Fibroblast of gingiva (primary cell): ENCODE measurements at regions not wholly inside any gene's neighbourhood (a gene's known extent, or its start where the extent isn't known, plus 50 kb on each side); places are given as distances from the start of the nearest gene placed in this dataset.
A peak's percentile ranks its signal among the peaks of the same experiment; 100 is the strongest.
"Not testable (repeated sequence)": the region's sequence is repeated elsewhere in the genome, so short reads cannot be mapped to it uniquely, and the experiment has no call there.

Experiments used
- DNase-seq: peaks from one replicate; pipeline ENCODE4 v3.0.0-alpha.2; 2011; ENCODE audit warnings: low read depth

GRCh38 chr15:22665711-22666110, 120.7 kb upstream of the NIPA1 start:
- DNase-seq = not testable (repeated sequence)

GRCh38 chr15:22684786-22685185, 101.7 kb upstream of the NIPA1 start:
- DNase-seq = not testable (repeated sequence)

GRCh38 chr15:22699881-22700280, 86.6 kb upstream of the NIPA1 start:
- DNase-seq = not testable (repeated sequence)

GRCh38 chr15:22710831-22711341, 75.6 kb upstream of the NIPA1 start:
- DNase-seq = not testable (repeated sequence)

GRCh38 chr15:22713933-22714332, 72.5 kb upstream of the NIPA1 start:
- DNase-seq = not testable (repeated sequence)

GRCh38 chr15:22714358-22715132, 71.9 kb upstream of the NIPA1 start:
- DNase-seq = not testable (repeated sequence)

GRCh38 chr15:22715133-22715845, 71.2 kb upstream of the NIPA1 start:
- not testable (repeated sequence) for DNase-seq

- DNase-seq = not testable (repeated sequence)
Observed at GRCh38 chr15:22719980-22720379, 66.5 kb upstream of the NIPA1 start.

GRCh38 chr15:22726104-22726503, 60.3 kb upstream of the NIPA1 start:
- not testable (repeated sequence) for DNase-seq

GRCh38 chr15:22735067-22735466, 51.4 kb upstream of the NIPA1 start:
- not testable (repeated sequence) for DNase-seq

GRCh38 chr15:22735781-22736180, 50.7 kb upstream of the NIPA1 start:
- DNase-seq = peak; percentile 27

- not testable (repeated sequence) for DNase-seq
Observed at GRCh38 chr15:22736200-22736599, 50.2 kb upstream of the NIPA1 start.
